ENCODE measurements at regions not wholly inside any gene's neighbourhood (a gene's known extent, or its start where the extent isn't known, plus 50 kb on each side); places are given as distances from the start of the nearest gene placed in this dataset.

GRCh38 chr18:64982414-64983055 lies 768.3 kb upstream of the CDH7 start:
- Histone ChIP-seq H3K23ac (ENCODE audit: low read length) (no peak overlapping the region), H3K18ac (ENCODE audit: low read length) (no peak overlapping the region), H3K9me3 (ENCODE audit: insufficient read depth, low read depth, low read length) (peaks cover 4% of the 10 kb centered on the region), H4K8ac (ENCODE audit: low read depth, low read length) (no peak overlapping the region), H3K27ac (ENCODE audit: low read depth, low read length) (no peak overlapping the region), H2BK12ac (ENCODE audit: low read length) (no peak overlapping the region), H3K14ac (ENCODE audit: low read length) (no peak overlapping the region), H3K4ac (ENCODE audit: low read depth, low read length) (no peak overlapping the region), H2BK5ac (ENCODE audit: low read depth, low read length, poor library complexity) (no peak overlapping the region), H4K91ac (ENCODE audit: low read depth, low read length) (no peak overlapping the region), H3K36me3 (ENCODE audit: control insufficient read depth in 1 of 2, insufficient read depth in 2 of 2, low read length in 2 of 2) (no peaks in the 10 kb centered on the region), H3K27me3 (ENCODE audit: insufficient read depth, low read length) (no peaks in the 10 kb centered on the region), H2AK5ac (ENCODE audit: low read length) (no peak overlapping the region), H3K9ac (ENCODE audit: low read length) (no peak overlapping the region), H2AFZ (ENCODE audit: insufficient read depth, low read length, poor library complexity) (no peak overlapping the region), H3K4me2 (ENCODE audit: low read length) (no peak overlapping the region), H3K4me1 (ENCODE audit: control insufficient read depth in 1 of 2, insufficient read depth in 2 of 2, low read length in 2 of 2) (no peaks in the 10 kb centered on the region), H3K4me3 (ENCODE audit: low read depth, low read length) (no peak overlapping the region), H3K79me2 (ENCODE audit: control insufficient read depth, insufficient read depth, low read length, poor library complexity) (no peaks in the 10 kb centered on the region), H3K79me1 (ENCODE audit: low read length) (no peaks in the 10 kb centered on the region), H2BK120ac (ENCODE audit: insufficient read depth, low read length, poor library complexity) (no peak overlapping the region), H4K12ac (ENCODE audit: low read depth, low read length) (no peak overlapping the region)
- no CpG with 5 or more reads among the region's 2 CpGs for WGBS (ENCODE audit: extremely low coverage, insufficient coverage, insufficient read length)
- DNase-seq: no peak

GRCh38 chr18:64981915-64982314 lies 768.9 kb upstream of the CDH7 start:
- H3K4me3 ChIP-seq (ENCODE audit: low read depth, low read length): no peak overlapping the region
- no peak overlapping the region for H3K23ac ChIP-seq (ENCODE audit: low read length)
- H3K4me2 ChIP-seq (ENCODE audit: low read length): no peak overlapping the region
- no peak overlapping the region for H3K14ac ChIP-seq (ENCODE audit: low read length)
- no peak overlapping the region for H2BK12ac ChIP-seq (ENCODE audit: low read length)
- no peaks in the 10 kb centered on the region for H3K27me3 ChIP-seq (ENCODE audit: insufficient read depth, low read length)
- no peaks in the 10 kb centered on the region for H3K79me2 ChIP-seq (ENCODE audit: control insufficient read depth, insufficient read depth, low read length, poor library complexity)
- no peaks in the 10 kb centered on the region for H3K36me3 ChIP-seq (ENCODE audit: control insufficient read depth in 1 of 2, insufficient read depth in 2 of 2, low read length in 2 of 2)
- H3K9ac ChIP-seq (ENCODE audit: low read length): no peak overlapping the region
- H3K4ac ChIP-seq (ENCODE audit: low read depth, low read length): no peak overlapping the region
- H2AK5ac ChIP-seq (ENCODE audit: low read length): no peak overlapping the region
- no peak overlapping the region for H4K12ac ChIP-seq (ENCODE audit: low read depth, low read length)
- H2BK5ac ChIP-seq (ENCODE audit: low read depth, low read length, poor library complexity): no peak overlapping the region
- no peak for DNase-seq
- WGBS (ENCODE audit: extremely low coverage, insufficient coverage, insufficient read length): no CpG with 5 or more reads among the region's 2 CpGs
- H3K9me3 ChIP-seq (ENCODE audit: insufficient read depth, low read depth, low read length): peaks cover 4% of the 10 kb centered on the region
- H4K91ac ChIP-seq (ENCODE audit: low read depth, low read length): no peak overlapping the region
- no peak overlapping the region for H2AFZ ChIP-seq (ENCODE audit: insufficient read depth, low read length, poor library complexity)
- no peaks in the 10 kb centered on the region for H3K79me1 ChIP-seq (ENCODE audit: low read length)
- no peak overlapping the region for H4K8ac ChIP-seq (ENCODE audit: low read depth, low read length)
- no peak overlapping the region for H3K18ac ChIP-seq (ENCODE audit: low read length)
- no peaks in the 10 kb centered on the region for H3K4me1 ChIP-seq (ENCODE audit: control insufficient read depth in 1 of 2, insufficient read depth in 2 of 2, low read length in 2 of 2)
- H3K27ac ChIP-seq (ENCODE audit: low read depth, low read length): no peak overlapping the region
- no peak overlapping the region for H2BK120ac ChIP-seq (ENCODE audit: insufficient read depth, low read length, poor library complexity)

GRCh38 chr18:64979791-64980190 lies 771.0 kb upstream of the CDH7 start:
- no peak overlapping the region for H3K4me3 ChIP-seq (ENCODE audit: low read depth, low read length)
- no peak overlapping the region for H2BK120ac ChIP-seq (ENCODE audit: insufficient read depth, low read length, poor library complexity)
- H3K18ac ChIP-seq (ENCODE audit: low read length): no peak overlapping the region
- no peak overlapping the region for H3K14ac ChIP-seq (ENCODE audit: low read length)
- H3K4ac ChIP-seq (ENCODE audit: low read depth, low read length): no peak overlapping the region
- no CpG with 5 or more reads among the region's 2 CpGs for WGBS (ENCODE audit: extremely low coverage, insufficient coverage, insufficient read length)
- H3K79me1 ChIP-seq (ENCODE audit: low read length): no peaks in the 10 kb centered on the region
- no peak overlapping the region for H3K9ac ChIP-seq (ENCODE audit: low read length)
- no peak overlapping the region for H3K23ac ChIP-seq (ENCODE audit: low read length)
- peaks cover 4% of the 10 kb centered on the region for H3K9me3 ChIP-seq (ENCODE audit: insufficient read depth, low read depth, low read length)
- no peak for DNase-seq
- no peak overlapping the region for H2BK5ac ChIP-seq (ENCODE audit: low read depth, low read length, poor library complexity)
- no peak overlapping the region for H2AK5ac ChIP-seq (ENCODE audit: low read length)
- H3K36me3 ChIP-seq (ENCODE audit: control insufficient read depth in 1 of 2, insufficient read depth in 2 of 2, low read length in 2 of 2): no peaks in the 10 kb centered on the region
- no peaks in the 10 kb centered on the region for H3K4me1 ChIP-seq (ENCODE audit: control insufficient read depth in 1 of 2, insufficient read depth in 2 of 2, low read length in 2 of 2)
- no peaks in the 10 kb centered on the region for H3K27me3 ChIP-seq (ENCODE audit: insufficient read depth, low read length)
- no peak overlapping the region for H4K12ac ChIP-seq (ENCODE audit: low read depth, low read length)
- no peak overlapping the region for H2AFZ ChIP-seq (ENCODE audit: insufficient read depth, low read length, poor library complexity)
- no peak overlapping the region for H4K91ac ChIP-seq (ENCODE audit: low read depth, low read length)
- no peak overlapping the region for H2BK12ac ChIP-seq (ENCODE audit: low read length)
- H3K79me2 ChIP-seq (ENCODE audit: control insufficient read depth, insufficient read depth, low read length, poor library complexity): no peaks in the 10 kb centered on the region
- no peak overlapping the region for H4K8ac ChIP-seq (ENCODE audit: low read depth, low read length)
- H3K27ac ChIP-seq (ENCODE audit: low read depth, low read length): no peak overlapping the region
- no peak overlapping the region for H3K4me2 ChIP-seq (ENCODE audit: low read length)

- Histone ChIP-seq H3K4ac (ENCODE audit: low read depth, low read length) (no peak overlapping the region), H4K91ac (ENCODE audit: low read depth, low read length) (no peak overlapping the region), H3K36me3 (ENCODE audit: control insufficient read depth in 1 of 2, insufficient read depth in 2 of 2, low read length in 2 of 2) (no peaks in the 10 kb centered on the region), H3K4me3 (ENCODE audit: low read depth, low read length) (no peak overlapping the region), H2BK5ac (ENCODE audit: low read depth, low read length, poor library complexity) (no peak overlapping the region), H3K18ac (ENCODE audit: low read length) (no peak overlapping the region), H2BK120ac (ENCODE audit: insufficient read depth, low read length, poor library complexity) (no peak overlapping the region), H4K12ac (ENCODE audit: low read depth, low read length) (no peak overlapping the region), H2BK12ac (ENCODE audit: low read length) (no peak overlapping the region), H3K4me2 (ENCODE audit: low read length) (no peak overlapping the region), H3K27ac (ENCODE audit: low read depth, low read length) (no peak overlapping the region), H3K79me2 (ENCODE audit: control insufficient read depth, insufficient read depth, low read length, poor library complexity) (no peaks in the 10 kb centered on the region), H3K9me3 (ENCODE audit: insufficient read depth, low read depth, low read length) (no peaks in the 10 kb centered on the region), H3K27me3 (ENCODE audit: insufficient read depth, low read length) (no peaks in the 10 kb centered on the region), H3K9ac (ENCODE audit: low read length) (no peak overlapping the region), H3K79me1 (ENCODE audit: low read length) (no peaks in the 10 kb centered on the region), H4K8ac (ENCODE audit: low read depth, low read length) (no peak overlapping the region), H3K14ac (ENCODE audit: low read length) (no peak overlapping the region), H3K23ac (ENCODE audit: low read length) (no peak overlapping the region), H2AK5ac (ENCODE audit: low read length) (no peak overlapping the region), H2AFZ (ENCODE audit: insufficient read depth, low read length, poor library complexity) (no peak overlapping the region), H3K4me1 (ENCODE audit: control insufficient read depth in 1 of 2, insufficient read depth in 2 of 2, low read length in 2 of 2) (no peaks in the 10 kb centered on the region)
- no CpG with 5 or more reads among the region's 8 CpGs for WGBS (ENCODE audit: extremely low coverage, insufficient coverage, insufficient read length)
- DNase-seq: no peak
Observed at GRCh38 chr18:64974391-64975125, 776.3 kb upstream of the CDH7 start.

Data from trophoblast cell (in vitro differentiated cells and primary cell).